Hepatocyte (in vitro differentiated cells): ENCODE measurements at regions not wholly inside any gene's neighbourhood (a gene's known extent, or its start where the extent isn't known, plus 50 kb on each side); places are given as distances from the start of the nearest gene placed in this dataset.

Experiments used
- DNase-seq: peaks from one replicate; pipeline ENCODE4 v3.0.0-alpha.2; 2016; ENCODE audit warnings: low spot score
- H2AFZ ChIP-seq: fragments of 200-600 bp; sonication (generic); 2 replicates; pipeline ENCODE4 v1.6.0; 2016; ENCODE audit warnings: antibody characterized with exemption, mild to moderate bottlenecking
- H3K27ac ChIP-seq: fragments of 200-600 bp; sonication (generic); 2 replicates; pipeline ENCODE4 v1.5.1; 2016; ENCODE audit warnings: mild to moderate bottlenecking
- H3K27me3 ChIP-seq: fragments of 200-600 bp; sonication (generic); 2 replicates; pipeline ENCODE4 v1.6.1; 2016
- H3K36me3 ChIP-seq: fragments of 200-600 bp; sonication (generic); replicated peaks from 2 replicates; pipeline ENCODE4 v1.5.1; 2016; ENCODE audit warnings: low read depth; ENCODE audit not compliant: insufficient read depth
- H3K4me1 ChIP-seq: fragments of 200-600 bp; sonication (generic); 2 replicates; pipeline ENCODE4 v1.5.1; 2016; ENCODE audit warnings: mild to moderate bottlenecking, moderate library complexity; ENCODE audit not compliant: insufficient read depth
- H3K4me2 ChIP-seq: fragments of 200-600 bp; sonication (generic); 2 replicates; pipeline ENCODE4 v1.6.0; 2016
- H3K4me3 ChIP-seq: fragments of 200-600 bp; sonication (generic); 2 replicates; pipeline ENCODE4 v1.5.1; 2016; ENCODE audit warnings: mild to moderate bottlenecking
- H3K79me2 ChIP-seq: fragments of 200-600 bp; sonication (generic); 2 replicates; pipeline ENCODE4 v1.6.0; 2017; ENCODE audit warnings: mild to moderate bottlenecking
- H3K9me2 ChIP-seq: fragments of 200-600 bp; sonication (generic); replicated peaks from 2 replicates; pipeline ENCODE4 v1.6.0; 2017; ENCODE audit warnings: mild to moderate bottlenecking; ENCODE audit not compliant: insufficient read depth
- H3K9me3 ChIP-seq: fragments of 200-600 bp; sonication (generic); 2 replicates; pipeline ENCODE4 v1.5.1; 2016; ENCODE audit warnings: low read depth, mild to moderate bottlenecking
- H4K20me1 ChIP-seq: fragments of 200-600 bp; sonication (generic); 2 replicates; pipeline ENCODE4 v1.6.0; 2016; ENCODE audit warnings: mild to moderate bottlenecking; ENCODE audit not compliant: insufficient read depth, poor library complexity, severe bottlenecking
- EZH2 ChIP-seq: fragments of 200-600 bp; sonication (generic); IDR thresholded peaks from 2 replicates; pipeline ENCODE4 v1.6.1; 2016; ENCODE audit warnings: antibody characterized with exemption, mild to moderate bottlenecking, borderline replicate concordance
- EZH2phosphoT487 ChIP-seq: fragments of 200-600 bp; sonication (generic); IDR thresholded peaks from one replicate; pipeline ENCODE4 v1.6.1; 2018; ENCODE audit warnings: antibody characterized with exemption, mild to moderate bottlenecking, low read depth, moderate library complexity; ENCODE audit not compliant: unreplicated experiment, severe bottlenecking
- WGBS: methylation state at CpG from one replicate; pipeline ENCODE4 v1.1.6; 2016; ENCODE audit warnings: low lambda C conversion rate; ENCODE audit errors: missing lambda C conversion rate; 5-methylcytosine and 5-hydroxymethylcytosine counted together
- TF ChIP-seq, protein P1 (sequence below): fragments of 200-600 bp; sonication (generic); IDR thresholded peaks from 2 replicates; pipeline ENCODE4 v1.5.1; 2016; ENCODE audit warnings: antibody characterized with exemption, mild to moderate bottlenecking; ENCODE audit not compliant: poor library complexity

- no peak overlapping the region for H2AFZ ChIP-seq
- H3K79me2 ChIP-seq: no peaks in the 10 kb centered on the region
- TF ChIP-seq EZH2phosphoT487: no peak
- TF ChIP-seq EZH2: no peak
Measured at GRCh38 chr4:146063143-146063542, 112.4 kb upstream of the LSM6 start.

DNA sequence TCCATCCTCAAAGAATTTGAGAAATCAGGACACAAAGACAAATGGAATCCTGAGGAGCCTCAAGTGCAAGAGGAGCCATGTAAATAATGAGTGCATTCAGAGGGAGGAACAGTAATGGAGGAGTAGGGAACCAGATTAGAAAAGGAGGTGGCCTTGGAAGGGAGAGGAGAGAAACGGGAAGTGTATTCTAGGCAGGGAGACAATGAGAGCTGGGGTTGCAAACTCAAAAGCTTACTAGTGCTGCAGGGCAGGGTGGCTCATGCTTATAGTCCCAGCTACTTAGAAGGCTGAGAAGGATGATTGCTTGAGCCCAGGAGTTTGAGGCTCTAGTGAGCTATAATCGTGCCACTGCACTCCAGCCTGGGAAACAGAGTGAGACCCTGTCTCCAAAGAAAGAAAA, 113.2 kb upstream of the LSM6 start:
- 81% methylated on average over 2 of the region's 2 CpGs for WGBS

More at GRCh38 chr4:146063143-146063542, 112.4 kb upstream of the LSM6 start:
- Histone ChIP-seq H3K36me3 (no peaks in the 10 kb centered on the region), H3K27ac (no peak overlapping the region), H3K9me2 (no peaks in the 10 kb centered on the region), H4K20me1 (no peaks in the 10 kb centered on the region), H3K9me3 (no peaks in the 10 kb centered on the region), H3K4me3 (no peak overlapping the region), H3K4me1 (no peaks in the 10 kb centered on the region), H3K27me3 (peaks cover 4% of the 10 kb centered on the region), H3K4me2 (no peak overlapping the region)
- DNase-seq: no peak

DNA sequence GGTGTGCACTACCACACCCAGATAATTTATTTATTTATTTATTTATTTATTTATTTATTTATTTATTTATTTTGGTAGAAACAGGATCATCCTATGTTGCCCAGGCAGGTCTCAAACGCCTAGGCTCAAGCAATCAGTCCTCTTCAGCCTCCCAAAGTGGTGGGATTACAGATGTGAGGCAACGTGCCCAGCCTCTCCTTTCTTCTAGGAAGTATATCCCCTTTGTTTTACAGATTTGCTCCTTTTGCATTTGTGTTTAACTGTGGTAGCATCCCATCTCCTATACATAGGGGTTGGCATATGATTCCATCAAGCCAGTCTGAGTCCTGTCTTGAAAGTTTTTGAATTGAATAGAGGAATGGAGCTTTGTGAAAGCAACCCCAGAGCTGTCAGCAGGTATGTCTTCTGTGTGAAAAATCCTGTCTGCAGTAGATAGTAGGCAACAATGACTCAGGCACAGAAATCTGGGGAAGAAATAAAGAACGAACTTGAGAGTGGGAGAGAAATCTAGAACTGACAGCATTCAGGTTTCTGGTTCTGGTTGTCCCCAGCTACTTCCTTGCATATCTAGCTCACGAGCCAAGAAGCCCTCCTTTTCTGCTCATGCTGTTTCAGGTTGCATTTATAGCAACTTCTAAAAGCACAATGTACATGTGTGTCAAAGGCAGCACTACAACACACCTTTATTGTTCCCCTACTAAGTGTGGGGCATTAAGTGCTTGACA, 113.7 kb upstream of the LSM6 start:
- DNase-seq: no peak
- no peaks in the 10 kb centered on the region for H3K36me3 ChIP-seq
- H3K4me2 ChIP-seq: no peak overlapping the region
- H3K9me2 ChIP-seq: no peaks in the 10 kb centered on the region
- no peak overlapping the region for H3K27ac ChIP-seq
- no peaks in the 10 kb centered on the region for H3K4me1 ChIP-seq
- no peak overlapping the region for H2AFZ ChIP-seq
- H3K4me3 ChIP-seq: no peak overlapping the region
- TF ChIP-seq EZH2phosphoT487 (no peak), EZH2 (no peak)
- TF ChIP-seq, protein P1, sequence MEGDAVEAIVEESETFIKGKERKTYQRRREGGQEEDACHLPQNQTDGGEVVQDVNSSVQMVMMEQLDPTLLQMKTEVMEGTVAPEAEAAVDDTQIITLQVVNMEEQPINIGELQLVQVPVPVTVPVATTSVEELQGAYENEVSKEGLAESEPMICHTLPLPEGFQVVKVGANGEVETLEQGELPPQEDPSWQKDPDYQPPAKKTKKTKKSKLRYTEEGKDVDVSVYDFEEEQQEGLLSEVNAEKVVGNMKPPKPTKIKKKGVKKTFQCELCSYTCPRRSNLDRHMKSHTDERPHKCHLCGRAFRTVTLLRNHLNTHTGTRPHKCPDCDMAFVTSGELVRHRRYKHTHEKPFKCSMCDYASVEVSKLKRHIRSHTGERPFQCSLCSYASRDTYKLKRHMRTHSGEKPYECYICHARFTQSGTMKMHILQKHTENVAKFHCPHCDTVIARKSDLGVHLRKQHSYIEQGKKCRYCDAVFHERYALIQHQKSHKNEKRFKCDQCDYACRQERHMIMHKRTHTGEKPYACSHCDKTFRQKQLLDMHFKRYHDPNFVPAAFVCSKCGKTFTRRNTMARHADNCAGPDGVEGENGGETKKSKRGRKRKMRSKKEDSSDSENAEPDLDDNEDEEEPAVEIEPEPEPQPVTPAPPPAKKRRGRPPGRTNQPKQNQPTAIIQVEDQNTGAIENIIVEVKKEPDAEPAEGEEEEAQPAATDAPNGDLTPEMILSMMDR: no peak
- H3K27me3 ChIP-seq: peaks cover 4% of the 10 kb centered on the region
- no peaks in the 10 kb centered on the region for H3K79me2 ChIP-seq
- 61% methylated on average over 4 of the region's 4 CpGs for WGBS
- no peaks in the 10 kb centered on the region for H4K20me1 ChIP-seq
- no peaks in the 10 kb centered on the region for H3K9me3 ChIP-seq

More for the DNA sequence above, 113.2 kb upstream of the LSM6 start:
- no peak overlapping the region for H2AFZ ChIP-seq
- no peaks in the 10 kb centered on the region for H3K9me3 ChIP-seq
- no peak for DNase-seq
- H3K36me3 ChIP-seq: no peaks in the 10 kb centered on the region
- H3K4me1 ChIP-seq: no peaks in the 10 kb centered on the region
- H3K27ac ChIP-seq: no peak overlapping the region
- no peaks in the 10 kb centered on the region for H4K20me1 ChIP-seq
- TF ChIP-seq, protein P1: no peak
- TF ChIP-seq EZH2 (no peak), EZH2phosphoT487 (no peak)
- no peaks in the 10 kb centered on the region for H3K79me2 ChIP-seq
- no peaks in the 10 kb centered on the region for H3K9me2 ChIP-seq
- H3K4me3 ChIP-seq: no peak overlapping the region
- peaks cover 4% of the 10 kb centered on the region for H3K27me3 ChIP-seq
- H3K4me2 ChIP-seq: no peak overlapping the region

- 91% methylated on average over 3 of the region's 3 CpGs for WGBS
- H3K79me2 ChIP-seq: no peaks in the 10 kb centered on the region
- no peaks in the 10 kb centered on the region for H3K9me2 ChIP-seq
- H4K20me1 ChIP-seq: no peaks in the 10 kb centered on the region
- peaks cover 4% of the 10 kb centered on the region for H3K27me3 ChIP-seq
- no peak overlapping the region for H3K27ac ChIP-seq
- H3K4me1 ChIP-seq: no peaks in the 10 kb centered on the region
- no peak overlapping the region for H3K4me3 ChIP-seq
- no peaks in the 10 kb centered on the region for H3K36me3 ChIP-seq
- no peaks in the 10 kb centered on the region for H3K9me3 ChIP-seq
- no peak overlapping the region for H3K4me2 ChIP-seq
- H2AFZ ChIP-seq: no peak overlapping the region
- no peak for DNase-seq
- TF ChIP-seq EZH2 (no peak), EZH2phosphoT487 (no peak)
- TF ChIP-seq, protein P1: no peak
Measured at GRCh38 chr4:146059865-146060264, 115.7 kb upstream of the LSM6 start.
